GM21423 (cell line): ENCODE measurements at regions not wholly inside any gene's neighbourhood (a gene's known extent, or its start where the extent isn't known, plus 50 kb on each side); places are given as distances from the start of the nearest gene placed in this dataset.

Experiments
- ATAC-seq: cut with Tn5 transposase; IDR thresholded peaks from one replicate; pipeline ENCODE4 v1.9.1; 2021; ENCODE audit warnings: mild to moderate bottlenecking, moderate library complexity; ENCODE audit not compliant: unreplicated experiment

DNA sequence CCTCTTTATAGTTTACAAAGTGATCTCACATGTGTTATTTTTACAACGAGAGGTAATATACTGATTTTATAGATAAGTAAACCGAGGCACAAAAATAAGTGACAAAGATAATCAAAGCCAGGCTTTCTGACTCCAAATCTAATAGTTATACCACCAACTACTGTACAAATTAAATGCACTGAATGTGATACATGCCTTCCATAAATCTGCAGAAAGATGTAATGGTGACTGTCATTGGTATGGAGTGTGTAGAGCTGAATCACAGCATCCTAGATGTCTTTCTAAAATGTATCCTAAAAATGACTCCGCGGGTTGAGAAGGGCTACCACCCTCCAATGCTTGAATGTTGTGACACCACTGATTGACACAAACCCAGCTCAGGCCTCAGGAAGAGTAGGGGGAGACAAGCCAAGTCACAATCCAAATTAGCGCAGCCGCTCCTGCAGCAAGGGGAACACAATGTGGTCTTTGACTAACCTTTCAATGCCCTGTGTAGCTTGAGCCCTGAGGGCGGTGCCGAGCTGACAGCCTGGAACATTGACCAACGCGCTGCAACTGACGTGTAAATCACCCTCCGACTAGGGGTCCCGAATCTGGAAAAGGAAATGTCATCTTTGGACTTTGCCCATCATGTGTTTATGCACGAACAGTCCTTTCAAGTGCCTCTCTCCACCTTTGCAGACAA, 136.8 kb downstream of the OLIG3 start:
- ATAC-seq, result no peak

DNA sequence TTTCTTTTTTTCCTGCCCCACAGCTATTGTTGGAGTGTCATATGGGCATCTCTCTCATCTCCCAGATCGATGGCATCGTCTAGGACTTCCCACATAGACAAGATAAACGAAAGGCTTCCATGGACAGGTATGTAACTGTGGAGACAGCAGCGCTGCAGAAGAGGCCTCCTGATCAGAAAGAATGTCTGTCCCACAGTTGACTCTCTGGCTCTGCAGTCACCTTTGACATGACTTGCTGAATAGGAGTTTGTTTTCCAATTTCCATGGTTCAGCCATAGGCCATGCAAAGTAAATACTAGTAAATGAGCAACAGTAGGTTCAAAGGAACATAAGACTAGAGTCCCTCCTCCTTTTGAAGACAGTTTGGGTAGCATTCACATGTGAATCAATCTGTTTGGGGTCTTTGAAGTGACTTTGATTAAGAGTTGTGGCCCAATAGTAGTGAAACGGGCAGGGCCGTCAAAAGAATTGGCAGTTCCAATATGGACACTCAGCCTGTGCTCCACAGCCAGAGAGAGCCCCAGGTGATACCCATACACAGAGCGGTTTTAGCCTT, 134.7 kb upstream of the IFNGR1 start:
- no peak for ATAC-seq

DNA sequence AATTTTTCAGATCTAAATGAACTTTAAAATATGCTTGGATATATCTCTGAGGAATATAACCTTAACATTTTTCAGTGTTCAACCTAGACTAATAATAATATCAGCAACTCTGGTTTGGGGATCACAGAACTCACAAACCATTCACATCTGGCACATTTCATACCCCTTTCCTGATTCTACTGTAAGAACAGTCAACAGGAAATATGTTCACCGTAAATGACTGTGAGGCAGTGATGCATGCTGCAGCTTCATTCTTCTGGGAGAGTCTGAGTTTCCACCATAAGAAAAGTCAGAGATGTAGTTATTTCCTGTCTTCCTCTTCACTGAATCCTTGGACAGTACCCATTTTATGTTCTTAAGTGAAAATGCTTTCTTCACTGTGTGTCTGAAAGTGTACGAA, 134.2 kb upstream of the IFNGR1 start:
- ATAC-seq, result no peak

DNA sequence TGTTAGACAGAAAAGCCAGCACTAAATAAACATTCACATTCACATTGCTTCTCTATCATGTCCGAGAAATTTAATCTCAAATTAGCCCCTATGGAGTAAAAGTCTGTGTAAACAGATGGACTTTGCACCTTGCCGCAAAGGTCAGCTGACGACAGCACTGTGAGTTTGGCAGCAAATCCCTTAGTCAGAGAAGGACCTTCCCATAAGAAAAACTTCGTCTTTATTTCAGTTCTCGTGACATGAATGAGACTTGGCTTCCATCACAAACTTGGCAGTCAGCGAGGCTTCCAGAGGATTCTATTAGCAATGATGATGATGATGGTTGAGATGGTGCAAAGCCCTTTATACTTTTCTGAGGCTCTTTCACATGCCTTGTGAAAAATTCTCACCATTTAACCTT, 133.7 kb upstream of the IFNGR1 start:
- ATAC-seq, result no peak

DNA sequence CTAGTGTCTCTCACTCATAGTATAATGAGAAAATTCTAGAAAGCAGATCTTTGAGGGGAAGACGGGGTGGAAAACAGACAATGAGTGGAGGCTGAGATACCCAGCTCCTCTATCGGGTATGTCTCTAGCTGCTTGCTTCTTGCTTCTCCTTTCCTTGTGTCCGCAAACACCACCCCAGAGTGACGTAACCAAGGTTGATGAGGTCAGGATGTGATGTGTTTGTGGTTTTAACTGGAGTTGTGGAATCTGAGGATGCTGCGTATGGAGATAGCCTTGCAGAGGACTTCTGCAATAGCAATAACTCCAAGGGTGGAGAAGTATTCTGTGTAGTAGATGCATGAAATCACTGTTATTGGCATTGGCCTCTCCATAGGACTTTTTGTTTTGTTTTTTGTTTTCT, 132.7 kb upstream of the IFNGR1 start:
- no peak for ATAC-seq

DNA sequence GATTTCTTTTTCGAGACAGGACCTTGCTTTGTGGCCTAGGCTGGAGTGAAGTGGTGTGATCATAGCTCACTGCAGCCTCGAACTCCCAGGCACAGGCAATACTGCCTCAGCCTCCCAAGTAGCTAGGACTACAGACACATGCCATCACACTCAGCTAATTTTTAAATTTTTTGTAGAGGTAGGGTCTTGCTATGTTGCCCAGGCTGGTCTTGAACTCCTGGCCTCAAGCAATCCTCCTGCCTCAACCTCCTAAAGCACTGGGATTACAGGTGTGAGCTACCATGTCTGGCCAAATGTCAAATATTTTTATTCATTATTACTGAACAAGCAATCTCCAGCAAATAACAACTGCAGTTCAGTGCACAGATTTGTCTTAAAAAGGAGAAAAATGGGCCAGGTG, 131.7 kb upstream of the IFNGR1 start:
- ATAC-seq, result no peak

DNA sequence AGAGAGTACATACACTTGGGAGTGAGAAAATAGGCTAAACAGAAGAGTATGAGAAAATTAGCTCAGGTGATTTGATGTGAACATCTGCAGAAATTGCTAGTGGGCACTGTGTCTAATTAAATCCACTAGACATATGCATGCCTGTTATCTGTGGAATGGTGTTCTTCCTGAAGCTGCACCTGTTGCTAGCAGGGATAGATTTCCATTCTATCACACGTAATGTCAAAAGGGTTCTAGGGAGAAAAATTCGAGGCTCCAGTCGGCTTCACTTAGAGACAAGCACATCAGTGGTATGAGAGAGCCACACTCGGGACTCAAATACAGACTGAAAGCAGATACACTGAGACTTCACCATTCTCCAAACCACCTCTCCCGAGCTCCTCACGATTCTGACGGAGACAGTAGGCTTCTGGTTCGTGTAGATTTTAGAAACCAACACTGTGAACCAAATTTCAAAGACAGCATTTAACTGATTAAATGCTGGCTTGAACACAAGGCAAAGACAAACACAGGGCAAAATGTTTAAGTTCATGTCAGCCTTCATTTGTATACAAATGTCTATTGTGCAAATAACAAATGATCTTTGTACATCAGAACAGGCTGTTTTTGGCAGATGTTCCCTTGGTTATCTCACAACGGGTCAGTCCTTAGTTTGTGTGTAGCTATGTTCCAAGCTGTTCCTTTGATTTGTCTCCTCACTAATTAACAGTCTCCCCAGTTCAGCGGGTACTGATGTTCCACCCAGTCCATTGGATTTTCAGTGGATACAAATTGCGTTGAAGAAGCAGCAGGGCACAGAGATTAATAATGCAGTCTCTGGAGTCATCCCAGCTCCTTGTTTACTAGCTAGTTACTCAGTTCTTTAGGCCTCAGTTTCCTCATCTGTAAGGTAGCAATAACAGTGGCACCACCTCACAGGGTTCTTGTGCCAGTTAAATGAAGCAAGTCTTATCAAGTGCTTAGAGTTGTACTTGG, 131.0 kb upstream of the IFNGR1 start:
- ATAC-seq, result no peak

DNA sequence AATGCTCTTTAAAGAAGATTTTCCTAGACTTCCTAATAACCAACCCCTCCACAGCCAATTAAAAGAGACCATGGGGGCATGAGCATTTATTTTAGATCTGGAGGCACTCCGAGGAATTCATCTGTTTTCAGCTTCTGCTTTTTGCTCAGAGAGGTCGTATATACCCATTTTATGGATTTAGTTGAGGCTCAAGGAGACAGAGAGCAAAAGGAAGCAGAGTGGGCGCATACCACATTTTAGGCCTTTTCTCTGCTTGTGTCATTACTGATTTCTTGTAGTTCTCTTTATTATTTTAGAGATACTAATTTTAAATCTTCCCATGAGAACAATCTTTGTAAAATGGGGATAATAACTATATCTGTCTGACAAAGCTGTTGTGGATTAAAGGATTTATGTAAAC, 129.6 kb upstream of the IFNGR1 start:
- ATAC-seq, result no peak

DNA sequence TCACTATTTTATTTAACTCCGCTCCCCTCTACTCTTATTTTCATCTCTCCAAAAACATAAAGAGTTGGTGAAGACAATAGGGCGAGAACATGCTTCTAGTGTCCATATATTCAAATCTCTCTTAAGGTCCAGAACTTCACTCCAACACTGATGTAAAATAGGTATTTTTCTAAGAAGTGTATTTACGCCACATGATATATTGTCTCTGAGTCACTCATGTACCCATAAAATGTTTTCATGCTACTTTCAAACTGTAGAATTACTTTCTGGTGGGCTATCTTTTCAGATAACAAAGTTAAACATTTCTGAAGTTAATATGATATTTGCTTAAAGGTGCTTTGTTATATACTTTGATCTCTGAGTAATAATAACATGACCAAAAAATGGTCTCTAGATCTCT, 124.1 kb upstream of the IFNGR1 start:
- ATAC-seq, result no peak

DNA sequence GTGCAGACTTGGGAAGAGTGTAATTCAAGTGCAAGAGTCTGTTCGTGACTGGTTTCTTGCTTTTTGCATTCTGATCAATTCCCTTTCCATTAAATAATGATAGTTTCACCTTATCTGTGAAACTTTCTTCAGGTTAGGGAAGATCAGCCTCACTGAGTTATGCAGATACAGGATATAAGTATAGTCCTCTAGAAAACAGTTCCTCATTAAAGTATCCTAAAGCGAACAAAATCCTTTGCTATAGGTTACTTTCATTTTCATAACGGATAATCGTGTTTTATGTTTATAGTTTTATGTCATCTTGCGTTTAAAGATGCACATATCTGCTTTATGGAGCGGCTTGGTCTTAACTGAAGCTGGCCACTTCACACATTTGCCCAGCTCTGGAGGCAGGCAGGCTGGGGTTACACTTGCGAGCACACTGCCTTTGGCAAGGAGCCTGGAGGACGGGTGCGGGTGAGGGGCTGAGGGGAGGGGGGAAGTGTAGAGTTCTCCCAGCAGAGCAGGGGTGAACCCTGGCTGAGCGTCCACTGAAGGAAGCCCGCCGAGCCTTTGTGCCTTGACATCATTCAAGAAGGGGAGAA, 123.5 kb upstream of the IFNGR1 start:
- ATAC-seq, result no peak

DNA sequence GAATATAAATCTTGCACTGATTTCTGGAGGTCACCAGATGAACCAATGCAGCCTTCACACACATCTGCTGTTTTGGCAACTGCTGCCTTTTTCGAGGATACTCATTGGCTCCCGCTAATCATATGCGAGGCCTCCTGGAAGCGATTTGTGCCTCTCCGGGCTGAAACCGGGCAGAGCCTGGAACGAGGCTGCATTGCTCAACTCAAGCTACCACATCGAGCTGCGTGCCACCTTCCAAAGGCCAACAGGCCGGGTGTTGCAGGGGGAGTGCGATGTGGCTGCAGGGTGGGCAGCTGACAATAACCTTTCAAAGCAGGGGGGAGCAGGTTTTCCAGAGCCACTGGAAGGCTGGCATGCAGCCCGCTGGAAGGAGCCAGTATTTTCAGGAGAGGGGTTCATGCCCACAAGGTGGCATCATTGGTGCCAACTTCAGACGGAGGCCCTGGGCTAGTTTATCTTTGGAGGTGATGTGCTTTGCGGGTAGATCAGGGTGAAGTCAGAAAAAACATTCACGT, 122.6 kb upstream of the IFNGR1 start:
- ATAC-seq, result no peak

DNA sequence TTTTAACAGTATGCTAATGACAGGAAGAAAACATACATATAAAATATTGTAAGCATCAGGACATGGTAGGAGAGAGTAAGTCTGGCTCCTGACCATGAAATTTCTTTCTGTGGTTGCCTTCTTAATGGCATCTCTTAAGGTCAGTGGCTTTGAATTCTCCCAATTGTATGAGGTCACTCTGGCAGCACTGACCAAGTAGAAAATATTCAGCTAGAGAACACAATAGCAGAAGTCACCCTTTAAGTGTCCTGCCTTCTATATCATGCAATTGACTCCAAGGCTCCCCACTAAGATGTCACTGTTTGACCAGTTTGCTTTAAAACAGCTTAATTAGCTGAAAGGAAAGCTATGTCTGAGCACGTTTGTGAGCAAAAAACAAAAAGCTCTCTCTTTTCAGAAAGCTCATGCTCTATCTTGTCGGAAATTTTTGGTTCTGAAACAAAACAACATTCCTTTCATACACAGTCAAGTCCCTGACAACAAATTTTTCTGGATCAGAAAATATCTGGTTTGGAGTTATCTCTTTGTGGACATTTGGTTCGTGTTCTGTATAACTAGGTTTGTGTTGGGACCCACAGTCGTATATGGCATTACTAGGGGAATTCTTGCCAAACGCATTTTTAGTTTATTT, 120.9 kb upstream of the IFNGR1 start:
- no peak for ATAC-seq

DNA sequence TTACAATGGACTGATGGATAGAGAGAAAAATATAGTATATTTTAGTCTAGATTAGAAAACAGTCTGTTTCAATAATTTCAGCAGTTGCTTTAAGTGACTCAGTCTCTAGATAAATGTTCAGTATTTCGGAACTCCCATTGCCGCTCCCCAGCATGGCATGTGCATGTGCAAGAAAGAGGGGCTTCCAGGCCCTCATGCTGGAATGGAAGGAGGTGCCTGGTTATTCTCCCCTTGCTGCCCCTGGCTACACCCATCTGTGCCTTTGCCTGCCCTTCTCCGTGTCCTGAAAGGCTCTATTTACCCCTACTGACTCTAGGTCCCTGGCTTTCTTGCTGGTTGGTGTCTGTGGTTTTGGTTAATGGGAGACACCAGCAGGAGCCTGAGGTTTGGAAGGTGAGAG, 115.7 kb upstream of the IFNGR1 start:
- no peak for ATAC-seq

DNA sequence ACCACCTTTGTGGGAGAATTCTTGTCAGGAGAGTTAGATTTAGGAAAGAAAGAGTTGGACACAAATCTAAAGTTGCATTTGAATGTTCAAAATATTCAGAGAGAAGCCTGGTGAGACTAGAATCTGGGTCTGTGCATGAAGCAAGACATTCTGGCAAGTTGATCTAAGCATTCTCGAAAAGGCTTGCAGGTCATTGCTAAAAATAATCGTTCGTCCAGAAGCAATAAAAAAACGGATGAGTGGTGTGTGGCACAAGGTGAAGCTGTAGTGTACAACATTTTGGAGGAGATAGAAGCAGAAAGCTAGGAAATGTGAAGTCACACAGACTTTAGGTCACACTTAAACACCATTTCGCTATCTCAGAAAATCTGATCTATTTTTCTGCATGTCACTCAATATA, 114.9 kb upstream of the IFNGR1 start:
- no peak for ATAC-seq

DNA sequence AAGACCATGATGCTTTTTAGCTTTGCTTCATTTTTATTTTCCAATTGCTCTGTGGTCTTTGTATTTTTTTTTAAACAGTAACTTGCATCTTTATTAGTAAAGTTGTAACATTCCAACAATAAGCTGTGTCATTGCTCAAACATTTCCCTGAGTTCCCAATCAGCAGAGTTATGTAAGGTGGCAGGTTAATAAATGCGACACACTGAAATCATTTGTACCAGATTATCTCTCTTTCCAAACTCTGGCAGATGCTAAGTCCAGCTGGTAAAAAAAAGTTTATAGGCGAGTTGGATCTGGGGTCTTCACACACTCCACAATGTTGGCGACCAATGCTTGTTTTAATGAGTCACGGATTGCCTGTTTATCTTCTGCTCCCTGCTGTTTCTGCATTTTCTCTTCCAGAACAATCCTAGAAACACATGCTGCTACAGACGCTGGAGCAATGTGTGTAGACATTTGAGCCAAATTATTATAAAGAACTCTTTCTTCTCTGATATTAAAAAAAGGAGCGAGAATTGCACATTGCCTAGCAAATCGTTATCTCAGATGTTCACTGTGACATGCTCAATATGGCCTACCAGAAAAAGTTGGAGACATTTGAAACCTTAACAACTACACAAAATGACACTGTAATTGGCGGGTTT, 113.6 kb upstream of the IFNGR1 start:
- no peak for ATAC-seq

DNA sequence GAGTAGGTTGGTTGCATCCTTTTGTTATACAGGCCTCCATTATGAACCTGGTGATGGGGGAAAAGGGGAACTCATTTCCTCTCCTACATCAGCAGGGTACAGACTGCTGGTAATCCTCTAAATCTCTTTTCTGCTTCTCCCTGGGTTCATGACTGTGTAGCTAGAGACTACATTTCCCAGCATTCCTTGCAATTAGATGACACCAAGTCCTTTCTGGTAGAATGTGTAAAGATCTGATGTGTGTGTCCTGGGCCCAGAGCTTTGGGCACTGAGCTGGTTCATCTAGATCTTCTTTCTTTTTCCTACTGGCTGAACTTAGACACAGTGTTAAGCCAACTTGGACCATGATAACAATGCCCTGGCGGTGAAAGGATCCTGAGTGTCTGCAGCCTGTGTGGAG, 104.7 kb upstream of the IFNGR1 start:
- no peak for ATAC-seq

DNA sequence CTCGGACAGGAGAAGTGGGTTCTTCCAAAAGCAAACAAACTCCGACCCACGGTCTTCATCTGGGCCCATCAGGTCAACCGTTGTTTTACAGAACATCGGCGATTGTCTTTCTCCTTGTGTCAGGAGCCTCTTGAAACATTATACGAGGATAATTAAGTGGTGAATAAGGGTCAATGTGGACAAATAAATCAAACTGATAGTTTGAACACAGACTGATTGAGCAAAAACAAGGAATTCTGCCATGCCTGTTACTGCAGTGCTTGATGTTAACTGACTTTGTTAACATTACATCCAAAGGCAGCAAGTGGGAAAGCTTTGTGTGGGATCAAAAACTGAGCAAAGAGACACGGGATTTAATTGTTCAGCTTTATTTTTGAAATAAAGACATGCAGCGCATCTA, 101.1 kb upstream of the IFNGR1 start:
- ATAC-seq, result no peak

DNA sequence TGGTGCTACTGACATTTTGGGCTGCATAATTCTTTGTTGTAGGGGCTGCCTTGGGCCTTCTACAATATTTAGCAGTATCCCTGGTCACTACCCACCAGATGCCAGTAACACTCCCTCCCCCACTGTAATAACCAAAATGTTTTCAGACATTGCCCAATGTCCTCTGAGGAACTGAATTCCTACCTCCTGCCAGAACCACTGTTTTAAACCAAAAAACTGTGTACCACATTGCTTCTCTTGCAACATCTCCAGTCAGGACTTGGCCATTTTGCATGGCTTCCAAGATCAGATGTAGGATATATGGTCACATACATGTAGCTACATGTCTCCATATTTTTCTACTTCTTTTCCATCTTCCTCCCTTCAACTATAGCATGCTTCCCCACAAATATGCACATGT, 97.4 kb upstream of the IFNGR1 start:
- ATAC-seq, result no peak

DNA sequence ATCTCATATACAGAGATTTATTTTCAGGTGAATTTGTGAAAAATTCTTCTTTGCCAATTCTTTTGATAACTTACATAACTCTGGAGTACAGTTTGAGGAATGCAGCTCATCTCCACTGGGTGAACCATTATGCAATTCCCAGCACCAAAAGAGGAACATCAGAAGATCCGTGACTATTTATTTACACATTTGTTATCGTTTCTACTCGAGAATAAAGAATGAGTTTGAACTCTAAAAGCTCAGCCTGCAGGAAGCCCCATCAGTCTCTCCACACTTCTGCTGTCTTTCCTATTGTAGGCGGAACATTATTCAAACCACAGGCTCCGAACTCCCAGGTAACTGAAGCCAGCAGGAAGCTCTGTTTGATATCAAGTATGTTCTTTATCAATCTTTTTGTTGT, 95.9 kb upstream of the IFNGR1 start:
- ATAC-seq, result no peak
